ENCODE measurements at regions not wholly inside any gene's neighbourhood (a gene's known extent, or its start where the extent isn't known, plus 50 kb on each side); places are given as distances from the start of the nearest gene placed in this dataset.

- H3K9ac ChIP-seq (ENCODE audit: insufficient read depth in 1 of 2, low read length in 2 of 2): no peak overlapping the region
- WGBS, 2 donors: 82 to 87% methylated on average over 2 of the region's 2 CpGs
- no peaks in the 10 kb centered on the region for H3K36me3 ChIP-seq (ENCODE audit: control insufficient read depth in 4 of 4, insufficient read depth in 4 of 4, low read length in 4 of 4)
- no peaks in the 10 kb centered on the region for H3K9me3 ChIP-seq (ENCODE audit: control insufficient read depth in 4 of 4, insufficient read depth in 3 of 4, low read length in 3 of 4)
- ATAC-seq (ENCODE audit: insufficient read depth, low FRiP score) (no peak), DNase-seq (no peak)
- TF ChIP-seq CTCF (IDR thresholded peaks at IDR 0.05; ENCODE audit: control extremely low read depth, extremely low read depth): no peak
- H3K27ac ChIP-seq (ENCODE audit: low read depth in 1 of 2, low read length in 1 of 2): no peak overlapping the region
- H3K4me1 ChIP-seq (ENCODE audit: control insufficient read depth in 5 of 5, insufficient read depth in 5 of 5, low read length in 5 of 5): peaks cover 0 to 5% (median 0%) of the 10 kb centered on the region in 5 donors
- H3K4me3 ChIP-seq: no peak overlapping the region
- H3K27me3 ChIP-seq (ENCODE audit: control insufficient read depth in 3 of 3, insufficient read depth in 3 of 3, low read length in 2 of 3): no peaks in the 10 kb centered on the region
Observed at GRCh38 chr5:159456261-159456660, 126.0 kb upstream of the IL12B start.

- no peaks in the 10 kb centered on the region for H3K4me1 ChIP-seq (ENCODE audit: control insufficient read depth in 5 of 5, insufficient read depth in 5 of 5, low read length in 5 of 5)
- no peaks in the 10 kb centered on the region for H3K36me3 ChIP-seq (ENCODE audit: control insufficient read depth in 4 of 4, insufficient read depth in 4 of 4, low read length in 4 of 4)
- no peaks in the 10 kb centered on the region for H3K9me3 ChIP-seq (ENCODE audit: control insufficient read depth in 4 of 4, insufficient read depth in 3 of 4, low read length in 3 of 4)
- DNase-seq (no peak), ATAC-seq (ENCODE audit: insufficient read depth, low FRiP score) (no peak)
- no peak overlapping the region for H3K9ac ChIP-seq (ENCODE audit: insufficient read depth in 1 of 2, low read length in 2 of 2)
- no peak for TF ChIP-seq CTCF (IDR thresholded peaks at IDR 0.05; ENCODE audit: control extremely low read depth, extremely low read depth)
- no peak overlapping the region for H3K4me3 ChIP-seq
- no peak overlapping the region for H3K27ac ChIP-seq (ENCODE audit: low read depth in 1 of 2, low read length in 1 of 2)
- no peaks in the 10 kb centered on the region for H3K27me3 ChIP-seq (ENCODE audit: control insufficient read depth in 3 of 3, insufficient read depth in 3 of 3, low read length in 2 of 3)
Observed at GRCh38 chr5:159456722-159457465, 126.6 kb upstream of the IL12B start.

GRCh38 chr5:159458217-159458711 lies 128.0 kb upstream of the IL12B start:
- Histone ChIP-seq H3K27me3 (ENCODE audit: control insufficient read depth in 3 of 3, insufficient read depth in 3 of 3, low read length in 2 of 3) (no peaks in the 10 kb centered on the region), H3K9ac (ENCODE audit: insufficient read depth in 1 of 2, low read length in 2 of 2) (no peak overlapping the region), H3K9me3 (ENCODE audit: control insufficient read depth in 4 of 4, insufficient read depth in 3 of 4, low read length in 3 of 4) (no peaks in the 10 kb centered on the region), H3K4me1 (ENCODE audit: control insufficient read depth in 5 of 5, insufficient read depth in 5 of 5, low read length in 5 of 5) (no peaks in the 10 kb centered on the region), H3K4me3 (no peak overlapping the region), H3K27ac (ENCODE audit: low read depth in 1 of 2, low read length in 1 of 2) (no peak overlapping the region), H3K36me3 (ENCODE audit: control insufficient read depth in 4 of 4, insufficient read depth in 4 of 4, low read length in 4 of 4) (no peaks in the 10 kb centered on the region)
- 76 to 78% methylated on average over 4 of the region's 4 CpGs for WGBS, 2 donors
- no peak for DNase-seq
- ATAC-seq (ENCODE audit: insufficient read depth, low FRiP score): no peak
- TF ChIP-seq CTCF (IDR thresholded peaks at IDR 0.05; ENCODE audit: control extremely low read depth, extremely low read depth): no peak
